PC-9 (cell line): ENCODE measurements at regions not wholly inside any gene's neighbourhood (a gene's known extent, or its start where the extent isn't known, plus 50 kb on each side); places are given as distances from the start of the nearest gene placed in this dataset.

ENCODE experiments used
- BruUV-seq: library from RNA; stranded (reverse); fragments of 400-500 nt; replicated peaks from 2 replicates; lab custom pipeline; 2021; lab: Mats Ljungman, UMichigan
- CTCF ChIA-PET: fragments of 300-600 bp; sonication (Branson Sonifier 250); formaldehyde crosslinking; loops from one replicate; lab custom pipeline; 2022; ENCODE audit warnings: antibody characterized with exemption; lab: Charles Lee
- POLR2A ChIA-PET: fragments of 300-600 bp; sonication (Branson Sonifier 250); formaldehyde crosslinking; loops from one replicate; lab custom pipeline; 2022; ENCODE audit warnings: antibody characterized with exemption; ENCODE audit not compliant: unreplicated experiment; lab: Charles Lee
- DNase-seq, 2 experiments: peaks; one replicate each; pipeline versions ENCODE4 v3.0.0 to v3.0.0-alpha.2; 2015 to 2022; ENCODE audit warnings: mixed read lengths in 1 of 2
- H2AFZ ChIP-seq: fragments of 200-600 bp; sonication (generic); 2 replicates; pipeline ENCODE4 v1.8.1; 2017; ENCODE audit warnings: antibody characterized with exemption
- H3F3A ChIP-seq: fragments of 200-600 bp; sonication (generic); 2 replicates; pipeline ENCODE4 v1.8.1; 2017; ENCODE audit warnings: antibody characterized with exemption, mild to moderate bottlenecking, low read depth; ENCODE audit not compliant: insufficient read depth
- H3K27ac ChIP-seq: fragments of 200-600 bp; sonication (generic); 2 replicates; pipeline ENCODE4 v1.6.1; 2016; ENCODE audit warnings: mixed run types
- H3K27me3 ChIP-seq: fragments of 200-600 bp; sonication (generic); 2 replicates; pipeline ENCODE4 v1.6.1; 2016; ENCODE audit warnings: low read depth, mixed run types; ENCODE audit not compliant: insufficient read depth
- H3K36me3 ChIP-seq: fragments of 200-600 bp; sonication (generic); 2 replicates; pipeline ENCODE4 v1.6.1; 2016; ENCODE audit warnings: low read depth, mixed run types
- H3K4me1 ChIP-seq: fragments of 200-600 bp; sonication (generic); replicated peaks from 2 replicates; pipeline ENCODE4 v1.6.1; 2016; ENCODE audit warnings: mixed run types; ENCODE audit not compliant: insufficient read depth
- H3K4me2 ChIP-seq: fragments of 200-600 bp; sonication (generic); 2 replicates; pipeline ENCODE4 v1.6.1; 2017; ENCODE audit warnings: mixed run types
- H3K4me3 ChIP-seq: fragments of 200-600 bp; sonication (generic); 2 replicates; pipeline ENCODE4 v1.6.1; 2016; ENCODE audit warnings: mixed run types
- H3K79me2 ChIP-seq: fragments of 200-600 bp; sonication (generic); 2 replicates; pipeline ENCODE4 v1.6.1; 2017; ENCODE audit warnings: low read depth, mixed run types
- H3K9me2 ChIP-seq: fragments of 200-600 bp; sonication (generic); 2 replicates; pipeline ENCODE4 v1.8.1; 2017; ENCODE audit warnings: mild to moderate bottlenecking; ENCODE audit not compliant: insufficient read depth
- H3K9me3 ChIP-seq: fragments of 200-600 bp; sonication (generic); 2 replicates; pipeline ENCODE4 v1.8.1; 2016; ENCODE audit warnings: low read depth; ENCODE audit not compliant: insufficient read depth
- H4K20me1 ChIP-seq: fragments of 200-600 bp; sonication (generic); 2 replicates; pipeline ENCODE4 v1.8.1; 2017; ENCODE audit not compliant: insufficient read depth
- EZH2 ChIP-seq: fragments of 200-600 bp; sonication (generic); IDR thresholded peaks from 2 replicates; pipeline ENCODE4 v1.8.0; 2017; ENCODE audit warnings: antibody characterized with exemption, low read depth
- intact Hi-C: fragments of 100-400 bp; cut with micrococcal nuclease; formaldehyde crosslinking; loops from one replicate; pipeline ENCODE4 v1.10.0; 2022; ENCODE audit not compliant: unreplicated experiment
- TF ChIP-seq, protein P1 (sequence below): fragments of 200-600 bp; sonication (generic); conservative IDR thresholded peaks from 2 replicates; pipeline ENCODE4 v1.6.1; 2017; ENCODE audit warnings: mixed run types, antibody characterized with exemption, mild to moderate bottlenecking, moderate library complexity

DNA sequence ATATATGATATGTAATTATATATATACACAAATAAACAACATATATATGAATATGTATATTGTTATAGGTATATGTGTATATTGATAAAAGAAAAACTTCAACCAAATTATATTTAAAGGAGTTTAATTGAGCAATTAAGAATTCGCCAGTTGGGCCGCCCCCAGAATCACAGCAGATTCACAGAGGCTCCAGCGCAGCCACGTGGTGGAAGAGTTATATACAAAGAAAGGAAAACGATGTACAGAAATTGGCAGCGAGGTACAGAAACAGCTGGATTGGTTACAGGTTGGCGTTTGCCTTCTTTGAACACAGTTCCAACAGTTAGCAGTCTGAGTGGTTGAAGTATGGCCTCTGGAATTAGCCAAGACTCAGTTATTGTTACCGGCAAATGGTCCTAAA, 137.3 kb upstream of the SLC24A5 start:
- intact Hi-C loops, result no loop called here
- Histone ChIP-seq H3K4me3 (no peak overlapping the region), H3F3A (no peaks in the 10 kb centered on the region), H3K27ac (no peak overlapping the region), H2AFZ (no peak overlapping the region), H3K36me3 (no peaks in the 10 kb centered on the region), H3K4me2 (no peak overlapping the region), H3K27me3 (no peaks in the 10 kb centered on the region), H3K9me3 (no peaks in the 10 kb centered on the region), H3K9me2 (no peaks in the 10 kb centered on the region), H3K4me1 (no peaks in the 10 kb centered on the region), H3K79me2 (no peaks in the 10 kb centered on the region), H4K20me1 (no peaks in the 10 kb centered on the region)
- CTCF ChIA-PET, result no interaction called here
- TF ChIP-seq, protein P1, sequence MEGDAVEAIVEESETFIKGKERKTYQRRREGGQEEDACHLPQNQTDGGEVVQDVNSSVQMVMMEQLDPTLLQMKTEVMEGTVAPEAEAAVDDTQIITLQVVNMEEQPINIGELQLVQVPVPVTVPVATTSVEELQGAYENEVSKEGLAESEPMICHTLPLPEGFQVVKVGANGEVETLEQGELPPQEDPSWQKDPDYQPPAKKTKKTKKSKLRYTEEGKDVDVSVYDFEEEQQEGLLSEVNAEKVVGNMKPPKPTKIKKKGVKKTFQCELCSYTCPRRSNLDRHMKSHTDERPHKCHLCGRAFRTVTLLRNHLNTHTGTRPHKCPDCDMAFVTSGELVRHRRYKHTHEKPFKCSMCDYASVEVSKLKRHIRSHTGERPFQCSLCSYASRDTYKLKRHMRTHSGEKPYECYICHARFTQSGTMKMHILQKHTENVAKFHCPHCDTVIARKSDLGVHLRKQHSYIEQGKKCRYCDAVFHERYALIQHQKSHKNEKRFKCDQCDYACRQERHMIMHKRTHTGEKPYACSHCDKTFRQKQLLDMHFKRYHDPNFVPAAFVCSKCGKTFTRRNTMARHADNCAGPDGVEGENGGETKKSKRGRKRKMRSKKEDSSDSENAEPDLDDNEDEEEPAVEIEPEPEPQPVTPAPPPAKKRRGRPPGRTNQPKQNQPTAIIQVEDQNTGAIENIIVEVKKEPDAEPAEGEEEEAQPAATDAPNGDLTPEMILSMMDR, result no peak
- no peak for TF ChIP-seq EZH2
- POLR2A ChIA-PET, result no interaction called here
- DNase-seq, result no peak
- no TSS peak for BruUV-seq

DNA sequence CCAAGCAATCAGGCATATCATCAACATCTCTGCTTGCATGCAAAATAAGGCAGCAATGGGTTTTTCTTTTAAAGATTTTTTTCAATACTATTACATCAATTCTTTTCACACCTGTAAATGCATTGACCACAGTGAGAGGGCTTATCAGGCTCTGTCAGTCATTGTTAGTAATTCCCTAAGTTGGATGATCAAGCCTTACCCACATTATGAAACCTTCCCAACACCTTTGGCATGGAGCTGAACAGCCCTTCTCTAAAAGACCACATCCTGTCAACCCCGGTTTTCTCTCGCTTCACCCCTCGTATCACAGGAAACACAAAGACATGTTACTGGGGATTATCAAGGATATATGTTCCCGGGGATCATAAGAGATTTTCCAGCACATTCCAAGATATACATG, 135.2 kb upstream of the SLC24A5 start:
- no peaks in the 10 kb centered on the region for H3K9me3 ChIP-seq
- H3K27me3 ChIP-seq, result no peaks in the 10 kb centered on the region
- H3K79me2 ChIP-seq, result no peaks in the 10 kb centered on the region
- H3F3A ChIP-seq, result no peaks in the 10 kb centered on the region
- no peaks in the 10 kb centered on the region for H4K20me1 ChIP-seq
- intact Hi-C loops, result loop anchor here (5.0 kb wide), 1 partner anchor 273 kb away; no protein-coding TSS in a partner anchor
- no TSS peak for BruUV-seq
- H2AFZ ChIP-seq, result no peak overlapping the region
- H3K4me2 ChIP-seq, result no peak overlapping the region
- DNase-seq, result no peak
- no peaks in the 10 kb centered on the region for H3K9me2 ChIP-seq
- ChIA-PET CTCF (no interaction called here), POLR2A (no interaction called here)
- H3K4me3 ChIP-seq, result no peak overlapping the region
- no peaks in the 10 kb centered on the region for H3K4me1 ChIP-seq
- TF ChIP-seq, protein P1, result no peak
- TF ChIP-seq EZH2, result no peak
- no peaks in the 10 kb centered on the region for H3K36me3 ChIP-seq
- H3K27ac ChIP-seq, result no peak overlapping the region

DNA sequence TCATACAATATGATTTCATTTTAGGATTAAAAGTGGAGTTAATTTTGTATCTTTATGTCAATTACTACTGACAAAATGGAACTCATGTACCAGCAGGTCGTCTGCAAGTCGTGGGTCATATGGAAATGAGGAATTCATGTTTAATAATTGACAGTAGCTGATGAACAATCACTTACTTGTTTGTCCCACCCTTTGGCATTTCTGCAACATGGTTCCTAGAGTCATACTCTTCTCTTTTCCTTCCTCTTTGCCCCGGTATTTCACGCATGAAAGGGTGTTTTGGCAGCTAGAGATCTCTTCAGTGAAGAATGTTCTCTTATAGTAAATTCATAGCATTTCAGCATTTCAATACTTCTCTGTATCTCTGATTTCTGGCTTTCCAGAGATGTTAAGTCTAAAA, 133.3 kb upstream of the SLC24A5 start:
- DNase-seq, result no peak
- H3K79me2 ChIP-seq, result no peaks in the 10 kb centered on the region
- H3K36me3 ChIP-seq, result no peaks in the 10 kb centered on the region
- no peak overlapping the region for H2AFZ ChIP-seq
- CTCF ChIA-PET, result interaction anchor here (2.4 kb wide), 1 partner anchor 791 kb away, joined by 20 read pairs; no protein-coding TSS in a partner anchor
- TF ChIP-seq EZH2, result no peak
- TF ChIP-seq, protein P1, result no peak
- H3K4me3 ChIP-seq, result no peak overlapping the region
- H3F3A ChIP-seq, result no peaks in the 10 kb centered on the region
- BruUV-seq, result no TSS peak
- no peaks in the 10 kb centered on the region for H3K9me3 ChIP-seq
- H3K27ac ChIP-seq, result no peak overlapping the region
- H3K4me1 ChIP-seq, result no peaks in the 10 kb centered on the region
- no peaks in the 10 kb centered on the region for H3K27me3 ChIP-seq
- intact Hi-C loops, result loop anchor here (5.0 kb wide), 1 partner anchor 275 kb away; no protein-coding TSS in a partner anchor
- no peaks in the 10 kb centered on the region for H4K20me1 ChIP-seq
- no peaks in the 10 kb centered on the region for H3K9me2 ChIP-seq
- POLR2A ChIA-PET, result no interaction called here
- no peak overlapping the region for H3K4me2 ChIP-seq
